Neural progenitor cell (in vitro differentiated cells): ENCODE measurements at regions not wholly inside any gene's neighbourhood (a gene's known extent, or its start where the extent isn't known, plus 50 kb on each side); places are given as distances from the start of the nearest gene placed in this dataset.

ENCODE experiments used
- DNase-seq: peaks from one replicate; pipeline ENCODE4 v3.0.0-alpha.2; 2016; ENCODE audit warnings: low spot score
- H2AFZ ChIP-seq: fragments of 200-600 bp; sonication (generic); replicated peaks from 2 replicates; pipeline ENCODE4 v1.6.1; 2016; ENCODE audit warnings: antibody characterized with exemption
- H3F3A ChIP-seq: fragments of 200-600 bp; sonication (generic); 2 replicates; pipeline ENCODE4 v1.6.1; 2016; ENCODE audit warnings: antibody characterized with exemption, low read depth
- H3K27ac ChIP-seq: fragments of 200-600 bp; sonication (generic); 2 replicates; pipeline ENCODE4 v1.5.1; 2016; ENCODE audit warnings: mild to moderate bottlenecking
- H3K27me3 ChIP-seq: fragments of 200-600 bp; sonication (generic); 2 replicates; pipeline ENCODE4 v1.6.1; 2016; ENCODE audit warnings: mild to moderate bottlenecking, moderate library complexity
- H3K36me3 ChIP-seq: fragments of 200-600 bp; sonication (generic); 2 replicates; pipeline ENCODE4 v1.5.1; 2016
- H3K4me1 ChIP-seq: fragments of 200-600 bp; sonication (generic); 2 replicates; pipeline ENCODE4 v1.6.1; 2016; ENCODE audit warnings: mixed run types
- H3K4me2 ChIP-seq: fragments of 200-600 bp; sonication (generic); 2 replicates; pipeline ENCODE4 v1.6.1; 2016
- H3K4me3 ChIP-seq: fragments of 200-600 bp; sonication (generic); 2 replicates; pipeline ENCODE4 v1.5.1; 2016
- H3K79me2 ChIP-seq: fragments of 200-600 bp; sonication (generic); 2 replicates; pipeline ENCODE4 v1.6.1; 2016; ENCODE audit warnings: low read depth
- H3K9ac ChIP-seq: fragments of 200-600 bp; sonication (generic); 2 replicates; pipeline ENCODE4 v1.6.1; 2016
- H3K9me3 ChIP-seq: fragments of 200-600 bp; sonication (generic); 2 replicates; pipeline ENCODE4 v1.5.1; 2016; ENCODE audit warnings: low read depth
- H4K20me1 ChIP-seq: fragments of 200-600 bp; sonication (generic); 2 replicates; pipeline ENCODE4 v1.6.1; 2016; ENCODE audit warnings: low read depth
- H3K27ac Mint-ChIP-seq: 3 replicates; pipeline ENCODE4 v1.8.0; 2021; ENCODE audit warnings: mixed read lengths
- H3K27me3 Mint-ChIP-seq: 2 replicates; pipeline ENCODE4 v1.8.0; 2022; ENCODE audit warnings: low read depth, mild to moderate bottlenecking, inconsistent platforms, moderate library complexity, mixed read lengths; ENCODE audit not compliant: insufficient read depth
- H3K36me3 Mint-ChIP-seq: 3 replicates; pipeline ENCODE4 v1.8.0; 2021; ENCODE audit warnings: mixed read lengths
- H3K4me1 Mint-ChIP-seq: 3 replicates; pipeline ENCODE4 v1.8.0; 2021; ENCODE audit warnings: mixed read lengths
- H3K4me3 Mint-ChIP-seq: 3 replicates; pipeline ENCODE4 v1.8.0; 2021; ENCODE audit warnings: mild to moderate bottlenecking, moderate library complexity, mixed read lengths
- H3K9me3 Mint-ChIP-seq: 3 replicates; pipeline ENCODE4 v1.8.0; 2020; ENCODE audit warnings: mixed read lengths
- CTCF ChIP-seq: fragments of 200-600 bp; sonication (generic); IDR thresholded peaks from 2 replicates; pipeline ENCODE4 v1.5.1; 2017; ENCODE audit warnings: antibody characterized with exemption, mild to moderate bottlenecking
- EZH2 ChIP-seq: fragments of 200-600 bp; sonication (generic); IDR thresholded peaks from 2 replicates; pipeline ENCODE4 v1.6.1; 2017; ENCODE audit warnings: antibody characterized with exemption, mild to moderate bottlenecking, moderate library complexity
- EZH2phosphoT487 ChIP-seq: fragments of 200-600 bp; sonication (generic); IDR thresholded peaks from 2 replicates; pipeline ENCODE4 v1.6.1; 2017; ENCODE audit warnings: antibody characterized with exemption

GRCh38 chr9:26240020-26240419, 561.8 kb upstream of the TUSC1 start:
- H3K36me3 ChIP-seq: no peaks in the 10 kb centered on the region
- no peaks in the 10 kb centered on the region for H3K27me3 Mint-ChIP-seq
- peak overlapping the region; percentile 60 for H2AFZ ChIP-seq
- H3K4me2 ChIP-seq: no peak overlapping the region
- DNase-seq: no peak
- H3K4me3 ChIP-seq: no peak overlapping the region
- H3K36me3 Mint-ChIP-seq: no peaks in the 10 kb centered on the region
- no peak overlapping the region for H3K4me3 Mint-ChIP-seq
- no peaks in the 10 kb centered on the region for H3F3A ChIP-seq
- no peaks in the 10 kb centered on the region for H3K9me3 ChIP-seq
- H3K9me3 Mint-ChIP-seq: no peaks in the 10 kb centered on the region
- H3K27me3 ChIP-seq: no peaks in the 10 kb centered on the region
- TF ChIP-seq CTCF (no peak), EZH2 (no peak), EZH2phosphoT487 (no peak)
- no peak overlapping the region for H3K27ac Mint-ChIP-seq
- no peaks in the 10 kb centered on the region for H4K20me1 ChIP-seq
- H3K9ac ChIP-seq: no peak overlapping the region
- no peaks in the 10 kb centered on the region for H3K4me1 ChIP-seq
- no peak overlapping the region for H3K27ac ChIP-seq
- H3K79me2 ChIP-seq: no peaks in the 10 kb centered on the region
- peaks cover 2% of the 10 kb centered on the region for H3K4me1 Mint-ChIP-seq

GRCh38 chr9:26237256-26237655, 559.0 kb upstream of the TUSC1 start:
- no peak for DNase-seq
- no peak for TF ChIP-seq CTCF
- no peak for TF ChIP-seq EZH2
- TF ChIP-seq EZH2phosphoT487: no peak
- peaks cover 2% of the 10 kb centered on the region for H3K4me1 Mint-ChIP-seq
- no peak overlapping the region for H3K4me3 Mint-ChIP-seq
- H3K4me2 ChIP-seq: no peak overlapping the region
- no peak overlapping the region for H3K4me3 ChIP-seq
- no peaks in the 10 kb centered on the region for H3K27me3 ChIP-seq
- no peaks in the 10 kb centered on the region for H3K9me3 ChIP-seq
- no peaks in the 10 kb centered on the region for H3K4me1 ChIP-seq
- no peaks in the 10 kb centered on the region for H3K36me3 Mint-ChIP-seq
- no peaks in the 10 kb centered on the region for H3K79me2 ChIP-seq
- no peaks in the 10 kb centered on the region for H4K20me1 ChIP-seq
- no peaks in the 10 kb centered on the region for H3K9me3 Mint-ChIP-seq
- H3K9ac ChIP-seq: no peak overlapping the region
- no peak overlapping the region for H3K27ac Mint-ChIP-seq
- no peaks in the 10 kb centered on the region for H3K36me3 ChIP-seq
- H2AFZ ChIP-seq: no peak overlapping the region
- no peak overlapping the region for H3K27ac ChIP-seq
- peaks cover 2% of the 10 kb centered on the region for H3K27me3 Mint-ChIP-seq
- no peaks in the 10 kb centered on the region for H3F3A ChIP-seq

GRCh38 chr9:26234865-26235264, 556.6 kb upstream of the TUSC1 start:
- H3K4me3 Mint-ChIP-seq: no peak overlapping the region
- H3K36me3 Mint-ChIP-seq: no peaks in the 10 kb centered on the region
- no peaks in the 10 kb centered on the region for H3K27me3 ChIP-seq
- no peak overlapping the region for H3K4me2 ChIP-seq
- H2AFZ ChIP-seq: no peak overlapping the region
- no peaks in the 10 kb centered on the region for H3K9me3 ChIP-seq
- no peaks in the 10 kb centered on the region for H3K9me3 Mint-ChIP-seq
- H3K4me1 Mint-ChIP-seq: peaks cover 2% of the 10 kb centered on the region
- no peak overlapping the region for H3K27ac ChIP-seq
- TF ChIP-seq CTCF: no peak
- TF ChIP-seq EZH2: no peak
- no peak for TF ChIP-seq EZH2phosphoT487
- H3K79me2 ChIP-seq: no peaks in the 10 kb centered on the region
- no peak for DNase-seq
- H3K9ac ChIP-seq: no peak overlapping the region
- no peak overlapping the region for H3K27ac Mint-ChIP-seq
- peaks cover 2% of the 10 kb centered on the region for H3K27me3 Mint-ChIP-seq
- no peak overlapping the region for H3K4me3 ChIP-seq
- no peaks in the 10 kb centered on the region for H3F3A ChIP-seq
- no peaks in the 10 kb centered on the region for H4K20me1 ChIP-seq
- H3K4me1 ChIP-seq: no peaks in the 10 kb centered on the region
- no peaks in the 10 kb centered on the region for H3K36me3 ChIP-seq

GRCh38 chr9:26231391-26231790, 553.1 kb upstream of the TUSC1 start:
- no peaks in the 10 kb centered on the region for H3K36me3 ChIP-seq
- H3K4me3 ChIP-seq: no peak overlapping the region
- H3K4me2 ChIP-seq: no peak overlapping the region
- H3K27ac ChIP-seq: no peak overlapping the region
- H3K27me3 ChIP-seq: no peaks in the 10 kb centered on the region
- H3K4me3 Mint-ChIP-seq: no peak overlapping the region
- peaks cover 2% of the 10 kb centered on the region for H3K27me3 Mint-ChIP-seq
- H3K79me2 ChIP-seq: no peaks in the 10 kb centered on the region
- H3K9ac ChIP-seq: no peak overlapping the region
- no peaks in the 10 kb centered on the region for H4K20me1 ChIP-seq
- no peak for DNase-seq
- no peaks in the 10 kb centered on the region for H3K9me3 ChIP-seq
- no peak overlapping the region for H3K27ac Mint-ChIP-seq
- TF ChIP-seq EZH2phosphoT487 (no peak), EZH2 (no peak), CTCF (no peak)
- no peak overlapping the region for H2AFZ ChIP-seq
- no peaks in the 10 kb centered on the region for H3K4me1 Mint-ChIP-seq
- no peaks in the 10 kb centered on the region for H3K36me3 Mint-ChIP-seq
- no peaks in the 10 kb centered on the region for H3K9me3 Mint-ChIP-seq
- H3F3A ChIP-seq: no peaks in the 10 kb centered on the region
- no peaks in the 10 kb centered on the region for H3K4me1 ChIP-seq
